Ishikawa (cell line): ENCODE measurements at regions not wholly inside any gene's neighbourhood (a gene's known extent, or its start where the extent isn't known, plus 50 kb on each side); places are given as distances from the start of the nearest gene placed in this dataset.

Experiments
- CEBPB ChIP-seq: IDR thresholded peaks from 2 replicates; pipeline ENCODE4 v1.6.1; 2012
- TF ChIP-seq, protein P1 (sequence below): IDR thresholded peaks from 2 replicates; pipeline ENCODE4 v1.6.1; 2012; ENCODE audit warnings: low read depth, mild to moderate bottlenecking

DNA sequence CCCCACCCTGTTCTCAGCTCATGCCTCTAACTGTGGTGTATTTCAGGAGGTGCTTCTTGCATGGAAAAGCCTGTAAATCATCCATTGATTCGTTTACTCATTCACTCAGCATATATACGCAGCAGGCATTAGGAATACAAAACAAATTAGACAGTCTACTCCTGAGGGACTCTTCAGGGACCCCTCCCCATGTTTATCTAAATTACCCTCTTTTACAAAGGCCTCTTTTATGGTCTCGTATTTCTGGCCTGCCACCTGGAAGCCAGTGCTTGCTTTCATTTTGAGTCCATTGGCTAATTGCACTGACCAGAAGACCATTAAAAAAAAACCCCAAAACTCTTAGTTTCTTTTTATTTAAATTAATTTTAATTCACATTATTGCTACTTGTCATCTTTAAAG, 134.4 kb downstream of the DACT1 start:
- TF ChIP-seq, protein P1, sequence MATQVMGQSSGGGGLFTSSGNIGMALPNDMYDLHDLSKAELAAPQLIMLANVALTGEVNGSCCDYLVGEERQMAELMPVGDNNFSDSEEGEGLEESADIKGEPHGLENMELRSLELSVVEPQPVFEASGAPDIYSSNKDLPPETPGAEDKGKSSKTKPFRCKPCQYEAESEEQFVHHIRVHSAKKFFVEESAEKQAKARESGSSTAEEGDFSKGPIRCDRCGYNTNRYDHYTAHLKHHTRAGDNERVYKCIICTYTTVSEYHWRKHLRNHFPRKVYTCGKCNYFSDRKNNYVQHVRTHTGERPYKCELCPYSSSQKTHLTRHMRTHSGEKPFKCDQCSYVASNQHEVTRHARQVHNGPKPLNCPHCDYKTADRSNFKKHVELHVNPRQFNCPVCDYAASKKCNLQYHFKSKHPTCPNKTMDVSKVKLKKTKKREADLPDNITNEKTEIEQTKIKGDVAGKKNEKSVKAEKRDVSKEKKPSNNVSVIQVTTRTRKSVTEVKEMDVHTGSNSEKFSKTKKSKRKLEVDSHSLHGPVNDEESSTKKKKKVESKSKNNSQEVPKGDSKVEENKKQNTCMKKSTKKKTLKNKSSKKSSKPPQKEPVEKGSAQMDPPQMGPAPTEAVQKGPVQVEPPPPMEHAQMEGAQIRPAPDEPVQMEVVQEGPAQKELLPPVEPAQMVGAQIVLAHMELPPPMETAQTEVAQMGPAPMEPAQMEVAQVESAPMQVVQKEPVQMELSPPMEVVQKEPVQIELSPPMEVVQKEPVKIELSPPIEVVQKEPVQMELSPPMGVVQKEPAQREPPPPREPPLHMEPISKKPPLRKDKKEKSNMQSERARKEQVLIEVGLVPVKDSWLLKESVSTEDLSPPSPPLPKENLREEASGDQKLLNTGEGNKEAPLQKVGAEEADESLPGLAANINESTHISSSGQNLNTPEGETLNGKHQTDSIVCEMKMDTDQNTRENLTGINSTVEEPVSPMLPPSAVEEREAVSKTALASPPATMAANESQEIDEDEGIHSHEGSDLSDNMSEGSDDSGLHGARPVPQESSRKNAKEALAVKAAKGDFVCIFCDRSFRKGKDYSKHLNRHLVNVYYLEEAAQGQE: no peak
- TF ChIP-seq CEBPB: no peak
